Spleen (tissue), 7 donors: ENCODE measurements at regions not wholly inside any gene's neighbourhood (a gene's known extent, or its start where the extent isn't known, plus 50 kb on each side); places are given as distances from the start of the nearest gene placed in this dataset.
"Not testable (repeated sequence)": the region's sequence is repeated elsewhere in the genome, so short reads cannot be mapped to it uniquely, and the experiment has no call there.

Source experiments
- CTCF ChIP-seq, 11 experiments: fragments of 200-600 bp in 7 of 11; fragments of 450-650 bp in 4 of 11; sonication (generic) in 4 of 11; IDR thresholded peaks in 8 of 11; conservative IDR thresholded peaks in 3 of 11; 1 replicate in 7 of 11; 2 replicates in 4 of 11; pipeline versions ENCODE4 v1.4.0 to v1.8.0; 2016 to 2021; ENCODE audit warnings: antibody characterized with exemption in 11 of 11, inconsistent platforms in 4 of 11, mild to moderate bottlenecking in 1 of 11
- POLR2A ChIP-seq, 3 donors: fragments of 450-650 bp; IDR thresholded peaks; one replicate each; pipeline ENCODE4 v1.5.1; 2017; ENCODE audit warnings: antibody characterized with exemption in 3 of 3, mild to moderate bottlenecking in 1 of 3
- POLR2AphosphoS5 ChIP-seq, 3 donors: sonication (generic); formaldehyde crosslinking; IDR thresholded peaks; one replicate each; pipeline ENCODE4 v1.5.1; 2017; ENCODE audit warnings: antibody characterized with exemption in 3 of 3
- donor health status: DM: no; HTN: no; CAD: no; lungs with moderate emphysema.
- donor health status: DM: no; HTN: no; CAD: no.
- donor health status: DM: no; HTN: no; CAD: no.

GRCh38 chr6:57792720-57793397 is 475.4 kb downstream of the PRIM2 start:
- not testable (repeated sequence) for TF ChIP-seq CTCF (IDR thresholded peaks at IDR 0.05 in 8 of 11, conservative IDR thresholded peaks at IDR 0.05 in 3 of 11); POLR2AphosphoS5 (IDR thresholded peaks at IDR 0.05); POLR2A (IDR thresholded peaks at IDR 0.05)
